ENCODE measurements at regions not wholly inside any gene's neighbourhood (a gene's known extent, or its start where the extent isn't known, plus 50 kb on each side); places are given as distances from the start of the nearest gene placed in this dataset.

- Mint-ChIP-seq H3K4me1 (peaks cover 25 to 34% of the 10 kb centered on the region in 2 experiments), H3K27ac (no peak overlapping the region), H3K27me3 (ENCODE audit: low read depth) (no peaks in the 10 kb centered on the region), H3K9me3 (no peaks in the 10 kb centered on the region), H3K4me3 (no peak overlapping the region), H3K36me3 (ENCODE audit: insufficient read depth in 1 of 3, low read depth in 3 of 3) (no peaks in the 10 kb centered on the region)
- no CpG with 5 or more reads among the region's 3 CpGs for WGBS (ENCODE audit: extremely low coverage, insufficient read length, low lambda C conversion rate)
- H4K8ac ChIP-seq (replicated peaks; ENCODE audit: insufficient read length, low read depth, low read length): no peak overlapping the region
- H2AFZ ChIP-seq (ENCODE audit: low read length): no peak overlapping the region
- no peak overlapping the region for H3K27ac ChIP-seq (ENCODE audit: insufficient read length, low read depth, low read length)
- H3K79me1 ChIP-seq (ENCODE audit: insufficient read depth, low read depth, low read length, poor library complexity, severe bottlenecking): no peaks in the 10 kb centered on the region
- H3K9ac ChIP-seq (ENCODE audit: extremely low read depth, insufficient read length, low read length): no peak overlapping the region
- H3K9me3 ChIP-seq (ENCODE audit: control insufficient read depth, low read depth, low read length): no peaks in the 10 kb centered on the region
- no peak for TF ChIP-seq CTCF (conservative IDR thresholded peaks at IDR 0.05)
- H2BK15ac ChIP-seq (ENCODE audit: low read depth, low read length): no peak overlapping the region
- no peak overlapping the region for H3T11ph ChIP-seq (ENCODE audit: low read length)
- no peak overlapping the region for H2BK5ac ChIP-seq (ENCODE audit: insufficient read length, low read length)
- peaks cover 5% of the 10 kb centered on the region for H3K4me1 ChIP-seq (ENCODE audit: insufficient read depth, low read length)
- H4K5ac ChIP-seq (ENCODE audit: insufficient read length, low read depth, low read length): no peak overlapping the region
- H3K14ac ChIP-seq (ENCODE audit: insufficient read depth, low read length): no peak overlapping the region
- no peak overlapping the region for H2AK5ac ChIP-seq (ENCODE audit: insufficient read length, low read length)
- H2BK120ac ChIP-seq (ENCODE audit: low read depth, low read length, poor library complexity, severe bottlenecking): no peak overlapping the region
- H3K79me2 ChIP-seq (ENCODE audit: insufficient read depth, low read length): no peaks in the 10 kb centered on the region
- H2BK20ac ChIP-seq (ENCODE audit: low read depth, low read length, poor library complexity, severe bottlenecking): no peak overlapping the region
- H3K4me2 ChIP-seq (ENCODE audit: insufficient read depth, insufficient read length, low read length): no peak overlapping the region
- no peak overlapping the region for H4K91ac ChIP-seq (ENCODE audit: insufficient read length, low read depth, low read length)
- H3K56ac ChIP-seq (ENCODE audit: insufficient read length, low read depth, low read length): no peak overlapping the region
- H4K20me1 ChIP-seq (ENCODE audit: control insufficient read depth, insufficient read depth, insufficient read length): no peaks in the 10 kb centered on the region
- H3K4ac ChIP-seq (ENCODE audit: low read depth, low read length): no peak overlapping the region
- H3K23ac ChIP-seq (ENCODE audit: insufficient read length, low read depth, low read length): no peak overlapping the region
- H3K23me2 ChIP-seq (ENCODE audit: insufficient read length, low read depth, low read length, poor library complexity, severe bottlenecking): no peaks in the 10 kb centered on the region
- H3K27me3 ChIP-seq (ENCODE audit: insufficient read depth, low read length): no peaks in the 10 kb centered on the region
- no peak overlapping the region for H2BK12ac ChIP-seq (ENCODE audit: insufficient read length, low read depth, low read length)
- H3K18ac ChIP-seq (ENCODE audit: insufficient read length, low read depth, low read length): no peak overlapping the region
- no peak for DNase-seq
These were observed 250.5 kb upstream of the VEPH1 start for GRCh38 chr3:157753787-157754136.

Measured in H9 (cell line).